ENCODE measurements at regions not wholly inside any gene's neighbourhood (a gene's known extent, or its start where the extent isn't known, plus 50 kb on each side); places are given as distances from the start of the nearest gene placed in this dataset.

DNA sequence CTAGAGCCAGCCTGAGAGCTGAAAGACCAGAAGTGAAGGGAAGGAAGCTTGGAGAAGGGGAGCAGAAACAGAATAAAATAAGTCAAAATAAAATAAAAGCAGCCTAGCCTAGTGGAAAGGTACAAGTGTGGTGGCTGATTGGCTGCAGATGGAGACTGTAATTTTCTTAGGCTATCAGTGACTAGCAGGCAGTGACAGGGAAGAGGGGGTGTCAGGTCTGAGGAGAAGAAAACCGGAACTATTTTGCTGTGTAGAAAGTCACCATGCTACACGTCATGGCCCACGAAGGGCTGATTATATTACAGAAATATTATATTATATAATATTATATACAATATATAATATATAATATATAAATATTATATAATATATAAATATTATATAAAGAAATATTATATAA lies 98.1 kb upstream of the TAF11L2 start:
- Histone ChIP-seq H3K79me2 (replicated peaks; ENCODE audit: insufficient read depth) (no peaks in the 10 kb centered on the region), H3F3A (replicated peaks; ENCODE audit: low read depth) (peaks cover 6% of the 10 kb centered on the region; the same call in 1 of the 2 replicates), H4K20me1 (replicated peaks; ENCODE audit: insufficient read depth) (no peaks in the 10 kb centered on the region), H3K27me3 (ENCODE audit: insufficient read depth) (peaks cover 22% of the 10 kb centered on the region), H3K9me2 (ENCODE audit: insufficient read depth) (no peaks in the 10 kb centered on the region), H3K4me3 (no peak overlapping the region), H3K4me1 (ENCODE audit: insufficient read depth) (peaks cover 49% of the 10 kb centered on the region), H3K4me2 (peak overlapping the region; percentile 37; the same call in 1 of the 2 replicates), H3K27ac (ENCODE audit: low read depth) (no peak overlapping the region), H3K36me3 (ENCODE audit: insufficient read depth) (no peaks in the 10 kb centered on the region), H2AFZ (no peak overlapping the region)
- Mint-ChIP-seq H3K9me3 (peaks cover 14% of the 10 kb centered on the region), H3K27me3 (ENCODE audit: insufficient read depth, low read depth, poor library complexity) (peaks cover 27% of the 10 kb centered on the region), H3K4me1 (peaks cover 59% of the 10 kb centered on the region), H3K36me3 (ENCODE audit: low read depth) (peaks cover 14% of the 10 kb centered on the region), H3K27ac (no peak overlapping the region), H3K4me3 (no peak overlapping the region)
- ATAC-seq (no peak), DNase-seq (ENCODE audit: low spot score) (no peak)
- TF ChIP-seq CREB1 (CRISPR knock-in tag; IDR thresholded peaks at IDR 0.05; ENCODE audit: low read depth) = no peak
- TF ChIP-seq POLR2AphosphoS5 (IDR thresholded peaks at IDR 0.05; ENCODE audit: low read depth) = no peak
- no peak for TF ChIP-seq ZNF114 (CRISPR knock-in tag; IDR thresholded peaks at IDR 0.05)
- TF ChIP-seq NANOG (IDR thresholded peaks at IDR 0.05; ENCODE audit: borderline replicate concordance) = no peak
- TF ChIP-seq EZH2phosphoT487 (IDR thresholded peaks at IDR 0.05; ENCODE audit: unreplicated experiment) = no peak
- TF ChIP-seq, protein P1, sequence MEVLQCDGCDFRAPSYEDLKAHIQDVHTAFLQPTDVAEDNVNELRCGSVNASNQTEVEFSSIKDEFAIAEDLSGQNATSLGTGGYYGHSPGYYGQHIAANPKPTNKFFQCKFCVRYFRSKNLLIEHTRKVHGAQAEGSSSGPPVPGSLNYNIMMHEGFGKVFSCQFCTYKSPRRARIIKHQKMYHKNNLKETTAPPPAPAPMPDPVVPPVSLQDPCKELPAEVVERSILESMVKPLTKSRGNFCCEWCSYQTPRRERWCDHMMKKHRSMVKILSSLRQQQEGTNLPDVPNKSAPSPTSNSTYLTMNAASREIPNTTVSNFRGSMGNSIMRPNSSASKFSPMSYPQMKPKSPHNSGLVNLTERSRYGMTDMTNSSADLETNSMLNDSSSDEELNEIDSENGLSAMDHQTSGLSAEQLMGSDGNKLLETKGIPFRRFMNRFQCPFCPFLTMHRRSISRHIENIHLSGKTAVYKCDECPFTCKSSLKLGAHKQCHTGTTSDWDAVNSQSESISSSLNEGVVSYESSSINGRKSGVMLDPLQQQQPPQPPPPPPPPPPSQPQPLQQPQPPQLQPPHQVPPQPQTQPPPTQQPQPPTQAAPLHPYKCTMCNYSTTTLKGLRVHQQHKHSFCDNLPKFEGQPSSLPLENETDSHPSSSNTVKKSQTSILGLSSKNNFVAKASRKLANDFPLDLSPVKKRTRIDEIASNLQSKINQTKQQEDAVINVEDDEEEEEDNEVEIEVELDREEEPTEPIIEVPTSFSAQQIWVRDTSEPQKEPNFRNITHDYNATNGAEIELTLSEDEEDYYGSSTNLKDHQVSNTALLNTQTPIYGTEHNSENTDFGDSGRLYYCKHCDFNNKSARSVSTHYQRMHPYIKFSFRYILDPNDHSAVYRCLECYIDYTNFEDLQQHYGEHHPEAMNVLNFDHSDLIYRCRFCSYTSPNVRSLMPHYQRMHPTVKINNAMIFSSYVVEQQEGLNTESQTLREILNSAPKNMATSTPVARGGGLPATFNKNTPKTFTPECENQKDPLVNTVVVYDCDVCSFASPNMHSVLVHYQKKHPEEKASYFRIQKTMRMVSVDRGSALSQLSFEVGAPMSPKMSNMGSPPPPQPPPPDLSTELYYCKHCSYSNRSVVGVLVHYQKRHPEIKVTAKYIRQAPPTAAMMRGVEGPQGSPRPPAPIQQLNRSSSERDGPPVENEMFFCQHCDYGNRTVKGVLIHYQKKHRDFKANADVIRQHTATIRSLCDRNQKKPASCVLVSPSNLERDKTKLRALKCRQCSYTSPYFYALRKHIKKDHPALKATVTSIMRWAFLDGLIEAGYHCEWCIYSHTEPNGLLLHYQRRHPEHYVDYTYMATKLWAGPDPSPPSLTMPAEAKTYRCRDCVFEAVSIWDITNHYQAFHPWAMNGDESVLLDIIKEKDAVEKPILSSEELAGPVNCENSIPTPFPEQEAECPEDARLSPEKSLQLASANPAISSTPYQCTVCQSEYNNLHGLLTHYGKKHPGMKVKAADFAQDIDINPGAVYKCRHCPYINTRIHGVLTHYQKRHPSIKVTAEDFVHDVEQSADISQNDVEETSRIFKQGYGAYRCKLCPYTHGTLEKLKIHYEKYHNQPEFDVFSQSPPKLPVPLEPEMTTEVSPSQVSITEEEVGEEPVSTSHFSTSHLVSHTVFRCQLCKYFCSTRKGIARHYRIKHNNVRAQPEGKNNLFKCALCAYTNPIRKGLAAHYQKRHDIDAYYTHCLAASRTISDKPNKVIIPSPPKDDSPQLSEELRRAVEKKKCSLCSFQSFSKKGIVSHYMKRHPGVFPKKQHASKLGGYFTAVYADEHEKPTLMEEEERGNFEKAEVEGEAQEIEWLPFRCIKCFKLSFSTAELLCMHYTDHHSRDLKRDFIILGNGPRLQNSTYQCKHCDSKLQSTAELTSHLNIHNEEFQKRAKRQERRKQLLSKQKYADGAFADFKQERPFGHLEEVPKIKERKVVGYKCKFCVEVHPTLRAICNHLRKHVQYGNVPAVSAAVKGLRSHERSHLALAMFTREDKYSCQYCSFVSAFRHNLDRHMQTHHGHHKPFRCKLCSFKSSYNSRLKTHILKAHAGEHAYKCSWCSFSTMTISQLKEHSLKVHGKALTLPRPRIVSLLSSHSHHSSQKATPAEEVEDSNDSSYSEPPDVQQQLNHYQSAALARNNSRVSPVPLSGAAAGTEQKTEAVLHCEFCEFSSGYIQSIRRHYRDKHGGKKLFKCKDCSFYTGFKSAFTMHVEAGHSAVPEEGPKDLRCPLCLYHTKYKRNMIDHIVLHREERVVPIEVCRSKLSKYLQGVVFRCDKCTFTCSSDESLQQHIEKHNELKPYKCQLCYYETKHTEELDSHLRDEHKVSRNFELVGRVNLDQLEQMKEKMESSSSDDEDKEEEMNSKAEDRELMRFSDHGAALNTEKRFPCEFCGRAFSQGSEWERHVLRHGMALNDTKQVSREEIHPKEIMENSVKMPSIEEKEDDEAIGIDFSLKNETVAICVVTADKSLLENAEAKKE (CRISPR knock-in tag; IDR thresholded peaks at IDR 0.05) = no peak
- TF ChIP-seq ZNF331 (CRISPR knock-in tag; IDR thresholded peaks at IDR 0.05; ENCODE audit: low read depth) = no peak
- TF ChIP-seq, protein P2, sequence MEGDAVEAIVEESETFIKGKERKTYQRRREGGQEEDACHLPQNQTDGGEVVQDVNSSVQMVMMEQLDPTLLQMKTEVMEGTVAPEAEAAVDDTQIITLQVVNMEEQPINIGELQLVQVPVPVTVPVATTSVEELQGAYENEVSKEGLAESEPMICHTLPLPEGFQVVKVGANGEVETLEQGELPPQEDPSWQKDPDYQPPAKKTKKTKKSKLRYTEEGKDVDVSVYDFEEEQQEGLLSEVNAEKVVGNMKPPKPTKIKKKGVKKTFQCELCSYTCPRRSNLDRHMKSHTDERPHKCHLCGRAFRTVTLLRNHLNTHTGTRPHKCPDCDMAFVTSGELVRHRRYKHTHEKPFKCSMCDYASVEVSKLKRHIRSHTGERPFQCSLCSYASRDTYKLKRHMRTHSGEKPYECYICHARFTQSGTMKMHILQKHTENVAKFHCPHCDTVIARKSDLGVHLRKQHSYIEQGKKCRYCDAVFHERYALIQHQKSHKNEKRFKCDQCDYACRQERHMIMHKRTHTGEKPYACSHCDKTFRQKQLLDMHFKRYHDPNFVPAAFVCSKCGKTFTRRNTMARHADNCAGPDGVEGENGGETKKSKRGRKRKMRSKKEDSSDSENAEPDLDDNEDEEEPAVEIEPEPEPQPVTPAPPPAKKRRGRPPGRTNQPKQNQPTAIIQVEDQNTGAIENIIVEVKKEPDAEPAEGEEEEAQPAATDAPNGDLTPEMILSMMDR (conservative IDR thresholded peaks at IDR 0.05; ENCODE audit: low read depth in 2 of 2) = no peak
- TF ChIP-seq, protein P3, sequence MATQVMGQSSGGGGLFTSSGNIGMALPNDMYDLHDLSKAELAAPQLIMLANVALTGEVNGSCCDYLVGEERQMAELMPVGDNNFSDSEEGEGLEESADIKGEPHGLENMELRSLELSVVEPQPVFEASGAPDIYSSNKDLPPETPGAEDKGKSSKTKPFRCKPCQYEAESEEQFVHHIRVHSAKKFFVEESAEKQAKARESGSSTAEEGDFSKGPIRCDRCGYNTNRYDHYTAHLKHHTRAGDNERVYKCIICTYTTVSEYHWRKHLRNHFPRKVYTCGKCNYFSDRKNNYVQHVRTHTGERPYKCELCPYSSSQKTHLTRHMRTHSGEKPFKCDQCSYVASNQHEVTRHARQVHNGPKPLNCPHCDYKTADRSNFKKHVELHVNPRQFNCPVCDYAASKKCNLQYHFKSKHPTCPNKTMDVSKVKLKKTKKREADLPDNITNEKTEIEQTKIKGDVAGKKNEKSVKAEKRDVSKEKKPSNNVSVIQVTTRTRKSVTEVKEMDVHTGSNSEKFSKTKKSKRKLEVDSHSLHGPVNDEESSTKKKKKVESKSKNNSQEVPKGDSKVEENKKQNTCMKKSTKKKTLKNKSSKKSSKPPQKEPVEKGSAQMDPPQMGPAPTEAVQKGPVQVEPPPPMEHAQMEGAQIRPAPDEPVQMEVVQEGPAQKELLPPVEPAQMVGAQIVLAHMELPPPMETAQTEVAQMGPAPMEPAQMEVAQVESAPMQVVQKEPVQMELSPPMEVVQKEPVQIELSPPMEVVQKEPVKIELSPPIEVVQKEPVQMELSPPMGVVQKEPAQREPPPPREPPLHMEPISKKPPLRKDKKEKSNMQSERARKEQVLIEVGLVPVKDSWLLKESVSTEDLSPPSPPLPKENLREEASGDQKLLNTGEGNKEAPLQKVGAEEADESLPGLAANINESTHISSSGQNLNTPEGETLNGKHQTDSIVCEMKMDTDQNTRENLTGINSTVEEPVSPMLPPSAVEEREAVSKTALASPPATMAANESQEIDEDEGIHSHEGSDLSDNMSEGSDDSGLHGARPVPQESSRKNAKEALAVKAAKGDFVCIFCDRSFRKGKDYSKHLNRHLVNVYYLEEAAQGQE (IDR thresholded peaks at IDR 0.05; ENCODE audit: unreplicated experiment) = no peak
- TF ChIP-seq, protein P4, sequence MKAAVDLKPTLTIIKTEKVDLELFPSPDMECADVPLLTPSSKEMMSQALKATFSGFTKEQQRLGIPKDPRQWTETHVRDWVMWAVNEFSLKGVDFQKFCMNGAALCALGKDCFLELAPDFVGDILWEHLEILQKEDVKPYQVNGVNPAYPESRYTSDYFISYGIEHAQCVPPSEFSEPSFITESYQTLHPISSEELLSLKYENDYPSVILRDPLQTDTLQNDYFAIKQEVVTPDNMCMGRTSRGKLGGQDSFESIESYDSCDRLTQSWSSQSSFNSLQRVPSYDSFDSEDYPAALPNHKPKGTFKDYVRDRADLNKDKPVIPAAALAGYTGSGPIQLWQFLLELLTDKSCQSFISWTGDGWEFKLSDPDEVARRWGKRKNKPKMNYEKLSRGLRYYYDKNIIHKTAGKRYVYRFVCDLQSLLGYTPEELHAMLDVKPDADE (IDR thresholded peaks at IDR 0.05) = no peak
- no peak for TF ChIP-seq STAT1 (IDR thresholded peaks at IDR 0.05; ENCODE audit: unreplicated experiment)
- no peak for TF ChIP-seq JUNB (IDR thresholded peaks at IDR 0.05; ENCODE audit: unreplicated experiment)
- TF ChIP-seq EZH2 (IDR thresholded peaks at IDR 0.05; ENCODE audit: low read depth, unreplicated experiment) = no peak

Data from GM23338 (cell line).